Lung (tissue), 11 donors: ENCODE measurements at regions not wholly inside any gene's neighbourhood (a gene's known extent, or its start where the extent isn't known, plus 50 kb on each side); places are given as distances from the start of the nearest gene placed in this dataset.
"Not testable (repeated sequence)": the region's sequence is repeated elsewhere in the genome, so short reads cannot be mapped to it uniquely, and the experiment has no call there.

ENCODE experiments used
- ATAC-seq: fragments of 200-7000 bp; cut with Tn5 transposase; one replicate; pipeline ENCODE4 v1.9.1; 2020; ENCODE audit warnings: moderate number of reproducible peaks; ENCODE audit not compliant: insufficient read depth, low FRiP score
- DNase-seq, 3 donors: peaks; one replicate each; pipeline ENCODE4 v3.0.0-alpha.2; 2013 to 2017
- H3K27ac ChIP-seq, 2 donors: one replicate each; pipeline ENCODE4 v1.5.1; 2013; ENCODE audit warnings: mild to moderate bottlenecking in 2 of 2, moderate library complexity in 2 of 2, control low read depth in 1 of 2, inconsistent platforms in 1 of 2, low read depth in 1 of 2, low read length in 1 of 2
- H3K27me3 ChIP-seq, 3 donors: one replicate each; pipeline ENCODE4 v1.5.1; 2013; ENCODE audit warnings: low read length in 2 of 3; ENCODE audit not compliant: control insufficient read depth in 3 of 3, insufficient read depth in 3 of 3
- H3K36me3 ChIP-seq, 4 donors: one replicate each; pipeline ENCODE4 v1.5.1; 2013; ENCODE audit warnings: low read length in 4 of 4, mild to moderate bottlenecking in 1 of 4, moderate library complexity in 1 of 4; ENCODE audit not compliant: control insufficient read depth in 4 of 4, insufficient read depth in 4 of 4
- H3K4me1 ChIP-seq, 5 donors: one replicate each; pipeline ENCODE4 v1.5.1; 2013; ENCODE audit warnings: low read length in 5 of 5, mild to moderate bottlenecking in 2 of 5, moderate library complexity in 1 of 5; ENCODE audit not compliant: control insufficient read depth in 5 of 5, insufficient read depth in 5 of 5
- H3K4me3 ChIP-seq: one replicate; pipeline ENCODE4 v1.5.1; 2013; ENCODE audit warnings: mild to moderate bottlenecking, control low read depth, moderate library complexity
- H3K9ac ChIP-seq, 2 donors: one replicate each; pipeline ENCODE4 v1.5.1; 2013; ENCODE audit warnings: low read length in 2 of 2, control low read depth in 1 of 2; ENCODE audit not compliant: insufficient read depth in 1 of 2
- H3K9me3 ChIP-seq, 4 donors: one replicate each; pipeline ENCODE4 v1.5.1; 2013; ENCODE audit warnings: low read length in 3 of 4, mild to moderate bottlenecking in 1 of 4, moderate library complexity in 1 of 4; ENCODE audit not compliant: control insufficient read depth in 4 of 4, insufficient read depth in 3 of 4
- WGBS, 2 donors: extraction: QIAGEN DNeasy Blood & Tissue Kit; methylation state at CpG; one replicate each; pipeline ENCODE4 v1.1.7; 2013; 5-methylcytosine and 5-hydroxymethylcytosine counted together
- TF ChIP-seq, protein P1 (sequence below): IDR thresholded peaks from 2 replicates; pipeline ENCODE4 v1.5.1; 2012; ENCODE audit warnings: mild to moderate bottlenecking; ENCODE audit errors: control extremely low read depth, extremely low read depth
- donor health status: control.
- donor health status: control.
- donor health status: Bipolar disorder and iron deficiency.
- donor health status: healthy.
- donor health status: DM: yes; HTN: yes; CAD: no.

DNA sequence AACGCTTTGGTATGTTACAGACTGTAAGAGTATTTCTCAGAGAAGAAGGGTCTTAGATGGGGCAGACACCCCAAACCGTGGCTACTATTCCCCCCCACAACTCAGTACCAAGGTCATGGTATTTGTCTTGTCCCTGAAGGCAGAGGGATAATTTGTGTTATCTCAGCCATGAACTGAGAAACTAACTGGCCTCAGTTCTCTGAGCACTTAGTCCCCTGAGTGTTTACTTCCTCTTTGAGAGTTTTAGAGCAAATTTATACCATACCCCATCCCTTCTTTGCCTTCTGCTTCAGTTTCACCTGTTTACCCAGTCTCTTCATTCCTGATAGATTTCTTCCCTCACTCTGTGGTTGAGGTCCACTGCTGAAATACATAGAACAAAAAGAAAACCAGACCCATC, 183.9 kb downstream of the LRRC70 start:
- Histone ChIP-seq H3K36me3 (no peaks in the 10 kb centered on the region), H3K4me1 (no peaks in the 10 kb centered on the region), H3K27ac (no peak overlapping the region), H3K9me3 (no peaks in the 10 kb centered on the region), H3K9ac (no peak overlapping the region), H3K4me3 (no peak overlapping the region), H3K27me3 (no peaks in the 10 kb centered on the region)
- DNase-seq (no peak), ATAC-seq (no peak)
- TF ChIP-seq, protein P1, sequence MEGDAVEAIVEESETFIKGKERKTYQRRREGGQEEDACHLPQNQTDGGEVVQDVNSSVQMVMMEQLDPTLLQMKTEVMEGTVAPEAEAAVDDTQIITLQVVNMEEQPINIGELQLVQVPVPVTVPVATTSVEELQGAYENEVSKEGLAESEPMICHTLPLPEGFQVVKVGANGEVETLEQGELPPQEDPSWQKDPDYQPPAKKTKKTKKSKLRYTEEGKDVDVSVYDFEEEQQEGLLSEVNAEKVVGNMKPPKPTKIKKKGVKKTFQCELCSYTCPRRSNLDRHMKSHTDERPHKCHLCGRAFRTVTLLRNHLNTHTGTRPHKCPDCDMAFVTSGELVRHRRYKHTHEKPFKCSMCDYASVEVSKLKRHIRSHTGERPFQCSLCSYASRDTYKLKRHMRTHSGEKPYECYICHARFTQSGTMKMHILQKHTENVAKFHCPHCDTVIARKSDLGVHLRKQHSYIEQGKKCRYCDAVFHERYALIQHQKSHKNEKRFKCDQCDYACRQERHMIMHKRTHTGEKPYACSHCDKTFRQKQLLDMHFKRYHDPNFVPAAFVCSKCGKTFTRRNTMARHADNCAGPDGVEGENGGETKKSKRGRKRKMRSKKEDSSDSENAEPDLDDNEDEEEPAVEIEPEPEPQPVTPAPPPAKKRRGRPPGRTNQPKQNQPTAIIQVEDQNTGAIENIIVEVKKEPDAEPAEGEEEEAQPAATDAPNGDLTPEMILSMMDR = no peak
- 70 to 76% methylated on average over 2 of the region's 2 CpGs for WGBS, 2 donors

DNA sequence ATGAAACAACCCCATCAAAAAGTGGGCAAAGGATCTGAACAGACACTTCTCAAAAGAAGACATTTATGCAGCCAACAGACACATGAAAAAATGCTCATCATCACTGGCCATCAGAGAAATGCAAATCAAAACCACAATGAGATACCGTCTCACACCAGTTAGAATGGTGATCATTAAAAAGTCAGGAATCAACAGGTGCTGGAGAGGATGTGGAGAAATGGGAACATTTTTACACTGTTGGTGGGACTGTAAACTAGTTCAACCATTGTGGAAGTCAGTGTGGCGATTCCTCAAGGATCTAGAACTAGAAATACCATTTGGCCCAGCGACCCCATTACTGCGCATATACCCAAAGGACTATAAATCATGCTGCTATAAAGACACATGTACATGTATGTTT, 179.1 kb downstream of the LRRC70 start:
- WGBS, 2 donors = 90 to 96% methylated on average over 4 of the region's 4 CpGs
- ATAC-seq, H3K9ac ChIP-seq: not testable (repeated sequence)

DNA sequence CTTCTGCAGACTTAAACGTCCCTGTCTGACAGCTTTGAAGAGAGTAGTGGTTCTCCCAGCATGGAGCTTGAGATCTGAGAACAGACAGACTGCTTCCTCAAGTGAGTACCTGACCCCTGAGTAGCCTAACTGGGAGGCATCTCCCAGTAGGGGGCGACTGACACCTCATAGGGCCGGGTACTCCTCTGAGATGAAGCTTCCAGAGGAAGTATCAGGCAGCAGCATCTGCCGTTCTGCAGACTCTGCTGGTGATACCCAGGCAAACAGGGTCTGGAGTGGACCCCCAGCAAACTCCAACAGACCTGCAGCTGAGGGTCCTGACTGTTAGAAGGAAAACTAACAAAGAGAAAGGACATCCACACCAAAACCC, 174.4 kb downstream of the LRRC70 start:
- H3K9me3 ChIP-seq, H3K9ac ChIP-seq, H3K36me3 ChIP-seq, H3K27me3 ChIP-seq, H3K4me1 ChIP-seq, H3K4me3 ChIP-seq, H3K27ac ChIP-seq, ATAC-seq, DNase-seq: not testable (repeated sequence)
- 73 to 79% methylated on average over 3 to 4 of the region's 4 CpGs for WGBS, 2 donors

More for the DNA sequence above, 179.1 kb downstream of the LRRC70 start:
- not testable (repeated sequence) for H3K27me3 ChIP-seq, H3K9me3 ChIP-seq, H3K4me3 ChIP-seq, DNase-seq, H3K4me1 ChIP-seq, H3K36me3 ChIP-seq, H3K27ac ChIP-seq

DNA sequence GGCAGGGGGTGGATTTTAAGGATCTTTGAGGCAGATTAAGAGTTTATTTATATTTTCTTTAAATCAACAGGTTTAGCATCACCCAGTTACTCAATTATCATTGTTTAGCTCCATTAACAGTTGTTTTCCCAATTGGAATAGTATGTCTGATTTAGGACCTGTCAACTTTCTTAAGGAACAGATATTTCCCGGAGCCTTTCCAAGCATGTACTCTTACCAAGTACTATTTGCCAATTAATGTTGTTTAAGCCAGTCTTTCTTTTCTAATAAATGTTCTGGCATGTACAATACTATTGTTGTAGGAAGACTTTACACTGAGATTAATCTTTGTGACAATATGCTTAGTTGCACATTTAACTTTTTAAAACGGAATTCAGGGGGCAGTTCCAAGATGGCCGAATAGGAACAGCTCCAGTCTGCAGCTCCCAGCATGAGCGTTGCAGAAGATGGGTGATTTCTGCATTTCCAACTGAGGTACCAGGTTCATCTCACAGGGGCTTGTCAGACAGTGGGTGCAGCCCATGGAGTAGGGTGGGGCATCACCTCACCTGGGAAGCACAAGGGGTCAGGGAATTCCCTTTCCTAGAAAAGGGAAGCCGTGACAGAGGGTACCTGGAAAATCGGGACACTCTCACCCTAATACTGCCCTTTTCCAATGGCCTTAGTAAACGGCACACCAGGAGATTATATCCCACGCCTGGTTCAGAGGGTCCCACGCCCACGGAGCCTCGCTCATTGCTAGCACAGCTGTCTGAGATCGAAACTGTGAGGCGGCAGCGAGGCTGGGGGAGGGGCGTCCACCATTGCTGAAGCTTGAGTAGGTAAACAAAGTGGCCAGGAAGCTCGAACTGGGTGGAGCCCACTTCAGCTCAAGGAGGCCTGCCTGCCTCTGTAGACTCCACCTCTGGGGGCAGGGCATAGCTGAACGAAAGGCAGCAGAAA, 173.7 kb downstream of the LRRC70 start:
- H3K27me3 ChIP-seq, H3K36me3 ChIP-seq, H3K27ac ChIP-seq, H3K4me1 ChIP-seq, H3K9me3 ChIP-seq, H3K9ac ChIP-seq, H3K4me3 ChIP-seq, ATAC-seq, DNase-seq: not testable (repeated sequence)
- 92 to 95% methylated on average over 17 of the region's 17 CpGs for WGBS, 2 donors

DNA sequence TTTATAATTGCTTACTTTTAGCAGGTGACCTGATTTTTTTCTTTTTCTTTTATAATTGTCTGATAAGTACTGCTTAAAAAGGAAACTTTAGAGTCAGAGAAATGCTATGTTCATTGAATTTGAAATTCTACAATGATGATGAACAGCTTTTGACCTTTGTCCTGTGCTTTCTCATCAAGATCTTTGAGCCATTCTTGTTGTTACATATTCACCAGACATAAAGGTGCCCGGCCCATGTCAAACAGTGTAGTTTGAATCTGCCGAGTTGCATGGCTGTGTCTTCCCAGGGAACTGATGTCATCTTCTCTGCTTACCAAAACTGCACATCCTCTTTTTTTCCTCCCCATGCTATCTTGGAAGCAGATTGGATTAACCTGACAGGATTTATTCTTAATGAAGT, 163.6 kb downstream of the LRRC70 start:
- H3K9ac ChIP-seq = no peak overlapping the region
- H3K27me3 ChIP-seq = no peaks in the 10 kb centered on the region
- WGBS, 2 donors = 63 to 92% methylated on average over 2 of the region's 2 CpGs
- H3K4me3 ChIP-seq = no peak overlapping the region
- H3K4me1 ChIP-seq = no peaks in the 10 kb centered on the region
- no peak overlapping the region for H3K27ac ChIP-seq
- TF ChIP-seq, protein P1 = no peak
- ATAC-seq (no peak), DNase-seq (no peak)
- H3K36me3 ChIP-seq = no peaks in the 10 kb centered on the region
- no peaks in the 10 kb centered on the region for H3K9me3 ChIP-seq
